WTC11 (cell line): ENCODE measurements at regions not wholly inside any gene's neighbourhood (a gene's known extent, or its start where the extent isn't known, plus 50 kb on each side); places are given as distances from the start of the nearest gene placed in this dataset.

Experiments used
- ATAC-seq: fragments of 200-7000 bp; cut with Tn5 transposase; 2 replicates; pipeline ENCODE4 v1.10.0; 2021; ENCODE audit warnings: mild to moderate bottlenecking, moderate library complexity
- CTCF ChIA-PET: fragments of 300-600 bp; sonication (Branson Sonifier 250); formaldehyde crosslinking; loops from one replicate; lab custom pipeline; 2021; ENCODE audit warnings: antibody characterized with exemption; lab: Charles Lee
- POLR2A ChIA-PET: fragments of 350-600 bp; sonication (Branson Sonifier 250); formaldehyde crosslinking; loops from one replicate; lab custom pipeline; 2021; ENCODE audit warnings: antibody characterized with exemption; lab: Charles Lee
- DNase-seq: peaks from one replicate; pipeline ENCODE4 v3.0.0; 2021; ENCODE audit warnings: low spot score
- H3K27ac Mint-ChIP-seq: 2 replicates; pipeline ENCODE4 v1.8.0; 2021; ENCODE audit warnings: mixed read lengths
- H3K27me3 Mint-ChIP-seq: 2 replicates; pipeline ENCODE4 v1.8.0; 2021; ENCODE audit warnings: low read depth, mild to moderate bottlenecking, moderate library complexity, mixed read lengths
- H3K36me3 Mint-ChIP-seq: 2 replicates; pipeline ENCODE4 v1.8.0; 2021; ENCODE audit warnings: mixed read lengths
- H3K4me1 Mint-ChIP-seq: 2 replicates; pipeline ENCODE4 v1.8.0; 2022; ENCODE audit warnings: mixed read lengths
- H3K4me3 Mint-ChIP-seq: 2 replicates; pipeline ENCODE4 v1.8.0; 2021; ENCODE audit warnings: mild to moderate bottlenecking, moderate library complexity, mixed read lengths
- H3K9me3 Mint-ChIP-seq: 2 replicates; pipeline ENCODE4 v1.8.0; 2021; ENCODE audit warnings: mixed read lengths
- CBFB ChIP-seq: sonication (generic); formaldehyde crosslinking; IDR thresholded peaks from 2 replicates; pipeline ENCODE4 v1.8.1; 2022; ENCODE audit warnings: mild to moderate bottlenecking, low read depth, missing genetic modification reagents
- CREB1 ChIP-seq: sonication (generic); formaldehyde crosslinking; IDR thresholded peaks from 2 replicates; pipeline ENCODE4 v1.8.0; 2023; ENCODE audit warnings: mild to moderate bottlenecking, missing genetic modification reagents
- ELF4 ChIP-seq: sonication (generic); formaldehyde crosslinking; IDR thresholded peaks from 2 replicates; pipeline ENCODE4 v1.8.1; 2022; ENCODE audit warnings: low read depth, mild to moderate bottlenecking, moderate library complexity, missing genetic modification reagents
- ESRRA ChIP-seq: sonication (generic); formaldehyde crosslinking; IDR thresholded peaks from 2 replicates; pipeline ENCODE4 v1.8.1; 2022; ENCODE audit warnings: mild to moderate bottlenecking, missing genetic modification reagents, borderline replicate concordance
- GRHL2 ChIP-seq: fragments of 250-450 bp; sonication (Bioruptor Pico); IDR thresholded peaks from 2 replicates; pipeline ENCODE4 v1.8.0; 2022; ENCODE audit warnings: mild to moderate bottlenecking, moderate library complexity; ENCODE audit not compliant: insufficient replicate concordance, severe bottlenecking
- IRF2 ChIP-seq: sonication (generic); formaldehyde crosslinking; IDR thresholded peaks from 2 replicates; pipeline ENCODE4 v1.8.0; 2022; ENCODE audit warnings: low read depth, missing genetic modification reagents, borderline replicate concordance
- MYBL2 ChIP-seq: sonication (generic); formaldehyde crosslinking; IDR thresholded peaks from 2 replicates; pipeline ENCODE4 v1.8.1; 2023; ENCODE audit warnings: mild to moderate bottlenecking, moderate library complexity, missing genetic modification reagents
- NFATC4 ChIP-seq: fragments of 250-450 bp; sonication (Bioruptor Pico); IDR thresholded peaks from 2 replicates; pipeline ENCODE4 v1.9.0; 2021; ENCODE audit warnings: mild to moderate bottlenecking
- NR2C2 ChIP-seq: sonication (generic); formaldehyde crosslinking; IDR thresholded peaks from 2 replicates; pipeline ENCODE4 v1.8.0; 2022; ENCODE audit warnings: mild to moderate bottlenecking, missing genetic modification reagents
- SMAD4 ChIP-seq: sonication (generic); formaldehyde crosslinking; IDR thresholded peaks from 2 replicates; pipeline ENCODE4 v1.8.0; 2022; ENCODE audit warnings: mild to moderate bottlenecking, missing genetic modification reagents
- TP53 ChIP-seq: sonication (generic); formaldehyde crosslinking; IDR thresholded peaks from 2 replicates; pipeline ENCODE4 v1.8.1; 2023; ENCODE audit warnings: mild to moderate bottlenecking, missing genetic modification reagents
- ZNF121 ChIP-seq: sonication (generic); formaldehyde crosslinking; IDR thresholded peaks from 2 replicates; pipeline ENCODE4 v1.8.0; 2023; ENCODE audit warnings: missing genetic modification reagents
- ZNF219 ChIP-seq: sonication (generic); formaldehyde crosslinking; IDR thresholded peaks from 2 replicates; pipeline ENCODE4 v1.8.0; 2023; ENCODE audit warnings: missing genetic modification reagents, mild to moderate bottlenecking, borderline replicate concordance
- ZNF416 ChIP-seq: fragments of 250-450 bp; sonication (Bioruptor Pico); IDR thresholded peaks from 2 replicates; pipeline ENCODE4 v1.9.0; 2021; ENCODE audit warnings: mild to moderate bottlenecking, inconsistent platforms
- ZNF423 ChIP-seq: fragments of 250-450 bp; sonication (Bioruptor Pico); IDR thresholded peaks from 2 replicates; pipeline ENCODE4 v2.1.2; 2022; ENCODE audit warnings: mild to moderate bottlenecking, moderate library complexity
- TF ChIP-seq, protein P1 (sequence below): sonication (generic); formaldehyde crosslinking; IDR thresholded peaks from 2 replicates; pipeline ENCODE4 v1.8.0; 2023; ENCODE audit warnings: missing genetic modification reagents, mild to moderate bottlenecking, borderline replicate concordance
- TF ChIP-seq, protein P2 (sequence below): sonication (generic); formaldehyde crosslinking; IDR thresholded peaks from 2 replicates; pipeline ENCODE4 v1.8.1; 2023; ENCODE audit warnings: mild to moderate bottlenecking, missing genetic modification reagents
- TF ChIP-seq, protein P3 (sequence below): fragments of 250-450 bp; sonication (Bioruptor Pico); IDR thresholded peaks from 2 replicates; pipeline ENCODE4 v1.9.0; 2021; ENCODE audit warnings: mild to moderate bottlenecking, borderline replicate concordance
- TF ChIP-seq, protein P4 (sequence below): sonication (generic); formaldehyde crosslinking; IDR thresholded peaks from 2 replicates; pipeline ENCODE4 v1.8.1; 2023; ENCODE audit warnings: mild to moderate bottlenecking, missing genetic modification reagents
- TF ChIP-seq, protein P5 (sequence below): sonication (generic); formaldehyde crosslinking; IDR thresholded peaks from 2 replicates; pipeline ENCODE4 v1.8.1; 2023; ENCODE audit warnings: mild to moderate bottlenecking, moderate library complexity, missing genetic modification reagents
- TF ChIP-seq, protein P6 (sequence below): sonication (generic); formaldehyde crosslinking; IDR thresholded peaks from 2 replicates; pipeline ENCODE4 v1.8.0; 2022; ENCODE audit warnings: mild to moderate bottlenecking, missing genetic modification reagents
- TF ChIP-seq, protein P7 (sequence below): sonication (generic); formaldehyde crosslinking; IDR thresholded peaks from 2 replicates; pipeline ENCODE4 v1.8.1; 2022; ENCODE audit warnings: mild to moderate bottlenecking, moderate library complexity, missing genetic modification reagents

DNA sequence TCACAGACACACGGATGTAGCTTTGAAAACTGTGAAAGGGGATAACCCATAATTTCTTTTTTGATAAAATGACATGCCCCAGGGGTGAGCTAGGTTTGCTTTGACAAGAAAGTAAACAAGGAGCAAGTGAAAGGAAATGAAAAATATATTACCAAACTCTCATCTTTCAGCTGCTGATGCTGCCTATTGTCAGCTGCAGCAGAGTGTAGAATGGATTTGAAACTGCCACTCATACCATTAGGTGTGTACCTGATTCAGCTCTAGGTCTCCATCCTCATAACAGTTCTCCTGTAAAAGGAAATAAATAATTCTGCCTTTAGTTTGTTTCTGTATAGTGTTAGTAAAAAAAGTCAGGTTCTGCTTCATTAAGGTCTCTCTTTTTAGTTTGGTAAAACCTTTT lies 415.1 kb upstream of the MARCKS start:
- peaks cover 10% of the 10 kb centered on the region for H3K4me1 Mint-ChIP-seq
- POLR2A ChIA-PET, result no interaction called here

DNA sequence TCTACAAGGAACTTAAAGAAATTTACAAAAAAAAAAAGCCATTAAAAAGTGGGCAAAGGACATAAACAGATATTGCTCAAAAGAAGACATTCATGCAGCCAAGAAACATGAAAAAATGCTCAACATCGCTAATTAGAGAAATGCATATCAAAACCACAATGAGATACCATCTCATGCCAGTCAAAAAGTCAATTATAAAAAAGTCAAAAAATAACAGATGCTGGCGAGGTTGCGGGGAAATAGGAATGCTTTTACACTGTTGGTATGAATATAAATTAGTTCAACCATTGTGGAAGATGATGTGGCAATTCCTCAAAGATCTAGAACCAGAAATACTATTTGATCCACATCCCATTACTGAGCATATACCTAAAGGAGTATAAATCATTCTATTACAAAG lies 411.9 kb upstream of the MARCKS start:
- TF ChIP-seq, protein P1, sequence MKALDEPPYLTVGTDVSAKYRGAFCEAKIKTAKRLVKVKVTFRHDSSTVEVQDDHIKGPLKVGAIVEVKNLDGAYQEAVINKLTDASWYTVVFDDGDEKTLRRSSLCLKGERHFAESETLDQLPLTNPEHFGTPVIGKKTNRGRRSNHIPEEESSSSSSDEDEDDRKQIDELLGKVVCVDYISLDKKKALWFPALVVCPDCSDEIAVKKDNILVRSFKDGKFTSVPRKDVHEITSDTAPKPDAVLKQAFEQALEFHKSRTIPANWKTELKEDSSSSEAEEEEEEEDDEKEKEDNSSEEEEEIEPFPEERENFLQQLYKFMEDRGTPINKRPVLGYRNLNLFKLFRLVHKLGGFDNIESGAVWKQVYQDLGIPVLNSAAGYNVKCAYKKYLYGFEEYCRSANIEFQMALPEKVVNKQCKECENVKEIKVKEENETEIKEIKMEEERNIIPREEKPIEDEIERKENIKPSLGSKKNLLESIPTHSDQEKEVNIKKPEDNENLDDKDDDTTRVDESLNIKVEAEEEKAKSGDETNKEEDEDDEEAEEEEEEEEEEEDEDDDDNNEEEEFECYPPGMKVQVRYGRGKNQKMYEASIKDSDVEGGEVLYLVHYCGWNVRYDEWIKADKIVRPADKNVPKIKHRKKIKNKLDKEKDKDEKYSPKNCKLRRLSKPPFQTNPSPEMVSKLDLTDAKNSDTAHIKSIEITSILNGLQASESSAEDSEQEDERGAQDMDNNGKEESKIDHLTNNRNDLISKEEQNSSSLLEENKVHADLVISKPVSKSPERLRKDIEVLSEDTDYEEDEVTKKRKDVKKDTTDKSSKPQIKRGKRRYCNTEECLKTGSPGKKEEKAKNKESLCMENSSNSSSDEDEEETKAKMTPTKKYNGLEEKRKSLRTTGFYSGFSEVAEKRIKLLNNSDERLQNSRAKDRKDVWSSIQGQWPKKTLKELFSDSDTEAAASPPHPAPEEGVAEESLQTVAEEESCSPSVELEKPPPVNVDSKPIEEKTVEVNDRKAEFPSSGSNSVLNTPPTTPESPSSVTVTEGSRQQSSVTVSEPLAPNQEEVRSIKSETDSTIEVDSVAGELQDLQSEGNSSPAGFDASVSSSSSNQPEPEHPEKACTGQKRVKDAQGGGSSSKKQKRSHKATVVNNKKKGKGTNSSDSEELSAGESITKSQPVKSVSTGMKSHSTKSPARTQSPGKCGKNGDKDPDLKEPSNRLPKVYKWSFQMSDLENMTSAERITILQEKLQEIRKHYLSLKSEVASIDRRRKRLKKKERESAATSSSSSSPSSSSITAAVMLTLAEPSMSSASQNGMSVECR, result no peak
- TF ChIP-seq MYBL2 (CRISPR knock-in tag), result no peak
- no peak for TF ChIP-seq GRHL2 (CRISPR knock-in tag)
- TF ChIP-seq, protein P2, sequence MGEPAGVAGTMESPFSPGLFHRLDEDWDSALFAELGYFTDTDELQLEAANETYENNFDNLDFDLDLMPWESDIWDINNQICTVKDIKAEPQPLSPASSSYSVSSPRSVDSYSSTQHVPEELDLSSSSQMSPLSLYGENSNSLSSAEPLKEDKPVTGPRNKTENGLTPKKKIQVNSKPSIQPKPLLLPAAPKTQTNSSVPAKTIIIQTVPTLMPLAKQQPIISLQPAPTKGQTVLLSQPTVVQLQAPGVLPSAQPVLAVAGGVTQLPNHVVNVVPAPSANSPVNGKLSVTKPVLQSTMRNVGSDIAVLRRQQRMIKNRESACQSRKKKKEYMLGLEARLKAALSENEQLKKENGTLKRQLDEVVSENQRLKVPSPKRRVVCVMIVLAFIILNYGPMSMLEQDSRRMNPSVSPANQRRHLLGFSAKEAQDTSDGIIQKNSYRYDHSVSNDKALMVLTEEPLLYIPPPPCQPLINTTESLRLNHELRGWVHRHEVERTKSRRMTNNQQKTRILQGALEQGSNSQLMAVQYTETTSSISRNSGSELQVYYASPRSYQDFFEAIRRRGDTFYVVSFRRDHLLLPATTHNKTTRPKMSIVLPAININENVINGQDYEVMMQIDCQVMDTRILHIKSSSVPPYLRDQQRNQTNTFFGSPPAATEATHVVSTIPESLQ (CRISPR knock-in tag), result no peak
- no peak for TF ChIP-seq ELF4 (CRISPR knock-in tag)
- TF ChIP-seq ZNF416 (CRISPR knock-in tag), result no peak
- TF ChIP-seq, protein P3, sequence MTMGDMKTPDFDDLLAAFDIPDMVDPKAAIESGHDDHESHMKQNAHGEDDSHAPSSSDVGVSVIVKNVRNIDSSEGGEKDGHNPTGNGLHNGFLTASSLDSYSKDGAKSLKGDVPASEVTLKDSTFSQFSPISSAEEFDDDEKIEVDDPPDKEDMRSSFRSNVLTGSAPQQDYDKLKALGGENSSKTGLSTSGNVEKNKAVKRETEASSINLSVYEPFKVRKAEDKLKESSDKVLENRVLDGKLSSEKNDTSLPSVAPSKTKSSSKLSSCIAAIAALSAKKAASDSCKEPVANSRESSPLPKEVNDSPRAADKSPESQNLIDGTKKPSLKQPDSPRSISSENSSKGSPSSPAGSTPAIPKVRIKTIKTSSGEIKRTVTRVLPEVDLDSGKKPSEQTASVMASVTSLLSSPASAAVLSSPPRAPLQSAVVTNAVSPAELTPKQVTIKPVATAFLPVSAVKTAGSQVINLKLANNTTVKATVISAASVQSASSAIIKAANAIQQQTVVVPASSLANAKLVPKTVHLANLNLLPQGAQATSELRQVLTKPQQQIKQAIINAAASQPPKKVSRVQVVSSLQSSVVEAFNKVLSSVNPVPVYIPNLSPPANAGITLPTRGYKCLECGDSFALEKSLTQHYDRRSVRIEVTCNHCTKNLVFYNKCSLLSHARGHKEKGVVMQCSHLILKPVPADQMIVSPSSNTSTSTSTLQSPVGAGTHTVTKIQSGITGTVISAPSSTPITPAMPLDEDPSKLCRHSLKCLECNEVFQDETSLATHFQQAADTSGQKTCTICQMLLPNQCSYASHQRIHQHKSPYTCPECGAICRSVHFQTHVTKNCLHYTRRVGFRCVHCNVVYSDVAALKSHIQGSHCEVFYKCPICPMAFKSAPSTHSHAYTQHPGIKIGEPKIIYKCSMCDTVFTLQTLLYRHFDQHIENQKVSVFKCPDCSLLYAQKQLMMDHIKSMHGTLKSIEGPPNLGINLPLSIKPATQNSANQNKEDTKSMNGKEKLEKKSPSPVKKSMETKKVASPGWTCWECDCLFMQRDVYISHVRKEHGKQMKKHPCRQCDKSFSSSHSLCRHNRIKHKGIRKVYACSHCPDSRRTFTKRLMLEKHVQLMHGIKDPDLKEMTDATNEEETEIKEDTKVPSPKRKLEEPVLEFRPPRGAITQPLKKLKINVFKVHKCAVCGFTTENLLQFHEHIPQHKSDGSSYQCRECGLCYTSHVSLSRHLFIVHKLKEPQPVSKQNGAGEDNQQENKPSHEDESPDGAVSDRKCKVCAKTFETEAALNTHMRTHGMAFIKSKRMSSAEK (CRISPR knock-in tag), result no peak
- TF ChIP-seq CREB1, result no peak
- no peak for TF ChIP-seq SMAD4 (CRISPR knock-in tag)
- TF ChIP-seq TP53, result no peak
- TF ChIP-seq, protein P4, sequence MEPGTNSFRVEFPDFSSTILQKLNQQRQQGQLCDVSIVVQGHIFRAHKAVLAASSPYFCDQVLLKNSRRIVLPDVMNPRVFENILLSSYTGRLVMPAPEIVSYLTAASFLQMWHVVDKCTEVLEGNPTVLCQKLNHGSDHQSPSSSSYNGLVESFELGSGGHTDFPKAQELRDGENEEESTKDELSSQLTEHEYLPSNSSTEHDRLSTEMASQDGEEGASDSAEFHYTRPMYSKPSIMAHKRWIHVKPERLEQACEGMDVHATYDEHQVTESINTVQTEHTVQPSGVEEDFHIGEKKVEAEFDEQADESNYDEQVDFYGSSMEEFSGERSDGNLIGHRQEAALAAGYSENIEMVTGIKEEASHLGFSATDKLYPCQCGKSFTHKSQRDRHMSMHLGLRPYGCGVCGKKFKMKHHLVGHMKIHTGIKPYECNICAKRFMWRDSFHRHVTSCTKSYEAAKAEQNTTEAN (CRISPR knock-in tag), result no peak
- TF ChIP-seq, protein P5, sequence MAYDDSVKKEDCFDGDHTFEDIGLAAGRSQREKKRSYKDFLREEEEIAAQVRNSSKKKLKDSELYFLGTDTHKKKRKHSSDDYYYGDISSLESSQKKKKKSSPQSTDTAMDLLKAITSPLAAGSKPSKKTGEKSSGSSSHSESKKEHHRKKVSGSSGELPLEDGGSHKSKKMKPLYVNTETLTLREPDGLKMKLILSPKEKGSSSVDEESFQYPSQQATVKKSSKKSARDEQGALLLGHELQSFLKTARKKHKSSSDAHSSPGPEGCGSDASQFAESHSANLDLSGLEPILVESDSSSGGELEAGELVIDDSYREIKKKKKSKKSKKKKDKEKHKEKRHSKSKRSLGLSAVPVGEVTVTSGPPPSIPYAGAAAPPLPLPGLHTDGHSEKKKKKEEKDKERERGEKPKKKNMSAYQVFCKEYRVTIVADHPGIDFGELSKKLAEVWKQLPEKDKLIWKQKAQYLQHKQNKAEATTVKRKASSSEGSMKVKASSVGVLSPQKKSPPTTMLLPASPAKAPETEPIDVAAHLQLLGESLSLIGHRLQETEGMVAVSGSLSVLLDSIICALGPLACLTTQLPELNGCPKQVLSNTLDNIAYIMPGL (CRISPR knock-in tag), result no peak
- Mint-ChIP-seq H3K4me1 (peaks cover 3% of the 10 kb centered on the region), H3K36me3 (no peaks in the 10 kb centered on the region), H3K9me3 (no peaks in the 10 kb centered on the region), H3K27me3 (no peaks in the 10 kb centered on the region; the same call in 1 of the 2 replicates), H3K4me3 (no peak overlapping the region), H3K27ac (no peak overlapping the region)
- POLR2A ChIA-PET, result no interaction called here
- CTCF ChIA-PET, result no interaction called here
- DNase-seq (no peak), ATAC-seq (no peak)

More for the DNA sequence above, 415.1 kb upstream of the MARCKS start:
- TF ChIP-seq NFATC4 (no peak), ZNF219 (no peak), TP53 (no peak), IRF2 (CRISPR knock-in tag) (no peak), ESRRA (CRISPR knock-in tag) (no peak), ZNF416 (CRISPR knock-in tag) (no peak), SMAD4 (CRISPR knock-in tag) (no peak), ZNF121 (CRISPR knock-in tag) (no peak), CBFB (no peak), ZNF423 (CRISPR knock-in tag) (no peak), NR2C2 (CRISPR knock-in tag) (no peak), CREB1 (no peak)
- TF ChIP-seq, protein P6, sequence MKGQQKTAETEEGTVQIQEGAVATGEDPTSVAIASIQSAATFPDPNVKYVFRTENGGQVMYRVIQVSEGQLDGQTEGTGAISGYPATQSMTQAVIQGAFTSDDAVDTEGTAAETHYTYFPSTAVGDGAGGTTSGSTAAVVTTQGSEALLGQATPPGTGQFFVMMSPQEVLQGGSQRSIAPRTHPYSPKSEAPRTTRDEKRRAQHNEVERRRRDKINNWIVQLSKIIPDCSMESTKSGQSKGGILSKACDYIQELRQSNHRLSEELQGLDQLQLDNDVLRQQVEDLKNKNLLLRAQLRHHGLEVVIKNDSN, result no peak
- TF ChIP-seq, protein P7, sequence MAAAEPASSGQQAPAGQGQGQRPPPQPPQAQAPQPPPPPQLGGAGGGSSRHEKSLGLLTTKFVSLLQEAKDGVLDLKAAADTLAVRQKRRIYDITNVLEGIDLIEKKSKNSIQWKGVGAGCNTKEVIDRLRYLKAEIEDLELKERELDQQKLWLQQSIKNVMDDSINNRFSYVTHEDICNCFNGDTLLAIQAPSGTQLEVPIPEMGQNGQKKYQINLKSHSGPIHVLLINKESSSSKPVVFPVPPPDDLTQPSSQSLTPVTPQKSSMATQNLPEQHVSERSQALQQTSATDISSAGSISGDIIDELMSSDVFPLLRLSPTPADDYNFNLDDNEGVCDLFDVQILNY (CRISPR knock-in tag), result no peak
- no peak for ATAC-seq
- no peaks in the 10 kb centered on the region for H3K36me3 Mint-ChIP-seq
- CTCF ChIA-PET, result interaction anchor here (1.3 kb wide), 1 partner anchor 417 kb away, joined by 3 read pairs; no protein-coding TSS in a partner anchor
- H3K27me3 Mint-ChIP-seq, result no peaks in the 10 kb centered on the region; the same call in 1 of the 2 replicates
- no peak overlapping the region for H3K27ac Mint-ChIP-seq
- no peak for DNase-seq
- H3K4me3 Mint-ChIP-seq, result no peak overlapping the region
- H3K9me3 Mint-ChIP-seq, result peaks cover 6% of the 10 kb centered on the region; the same call in 1 of the 2 replicates
